ENCODE measurements at regions not wholly inside any gene's neighbourhood (a gene's known extent, or its start where the extent isn't known, plus 50 kb on each side); places are given as distances from the start of the nearest gene placed in this dataset.
A peak's percentile ranks its signal among the peaks of the same experiment; 100 is the strongest.

- Mint-ChIP-seq H3K27ac (no peak overlapping the region), H3K4me3 (no peak overlapping the region), H3K27me3 (ENCODE audit: low read depth) (peaks cover 19% of the 10 kb centered on the region), H3K36me3 (no peaks in the 10 kb centered on the region), H3K9me3 (no peaks in the 10 kb centered on the region), H3K4me1 (peaks cover 30% of the 10 kb centered on the region)
- no peak for TF ChIP-seq CTCF (IDR thresholded peaks at IDR 0.05; ENCODE audit: unreplicated experiment)
- DNase-seq (ENCODE audit: low spot score in 2 of 2, unreplicated experiment in 2 of 2), result peak; percentile 6 to 12
Measured at GRCh38 chr1:53378061-53378460, 50.2 kb upstream of the LRP8 start.

GRCh38 chr1:53378932-53379661, 51.2 kb upstream of the LRP8 start:
- Mint-ChIP-seq H3K27ac (no peak overlapping the region), H3K27me3 (ENCODE audit: low read depth) (peaks cover 26% of the 10 kb centered on the region), H3K4me1 (peaks cover 30% of the 10 kb centered on the region), H3K36me3 (no peaks in the 10 kb centered on the region), H3K9me3 (no peaks in the 10 kb centered on the region), H3K4me3 (no peak overlapping the region)
- no peak for DNase-seq (ENCODE audit: low spot score in 2 of 2, unreplicated experiment in 2 of 2)
- no peak for TF ChIP-seq CTCF (IDR thresholded peaks at IDR 0.05; ENCODE audit: unreplicated experiment)

GRCh38 chr1:53379662-53380002, 51.8 kb upstream of the LRP8 start:
- H3K36me3 Mint-ChIP-seq, result no peaks in the 10 kb centered on the region
- H3K4me1 Mint-ChIP-seq, result peaks cover 30% of the 10 kb centered on the region
- no peak overlapping the region for H3K27ac Mint-ChIP-seq
- peaks cover 26% of the 10 kb centered on the region for H3K27me3 Mint-ChIP-seq (ENCODE audit: low read depth)
- H3K9me3 Mint-ChIP-seq, result no peaks in the 10 kb centered on the region
- TF ChIP-seq CTCF (IDR thresholded peaks at IDR 0.05; ENCODE audit: unreplicated experiment), result no peak
- H3K4me3 Mint-ChIP-seq, result no peak overlapping the region
- DNase-seq (ENCODE audit: low spot score in 2 of 2, unreplicated experiment in 2 of 2), result no peak

GRCh38 chr1:53380296-53380695, 52.4 kb upstream of the LRP8 start:
- Mint-ChIP-seq H3K4me3 (no peak overlapping the region), H3K36me3 (no peaks in the 10 kb centered on the region), H3K27ac (no peak overlapping the region), H3K27me3 (ENCODE audit: low read depth) (peaks cover 26% of the 10 kb centered on the region), H3K4me1 (peaks cover 26% of the 10 kb centered on the region), H3K9me3 (no peaks in the 10 kb centered on the region)
- TF ChIP-seq CTCF (IDR thresholded peaks at IDR 0.05; ENCODE audit: unreplicated experiment), result no peak
- no peak for DNase-seq (ENCODE audit: low spot score in 2 of 2, unreplicated experiment in 2 of 2)

- Mint-ChIP-seq H3K4me3 (no peak overlapping the region), H3K27me3 (ENCODE audit: low read depth) (peaks cover 26% of the 10 kb centered on the region), H3K9me3 (no peaks in the 10 kb centered on the region), H3K4me1 (peaks cover 24% of the 10 kb centered on the region), H3K27ac (no peak overlapping the region), H3K36me3 (no peaks in the 10 kb centered on the region)
- no peak for TF ChIP-seq CTCF (IDR thresholded peaks at IDR 0.05; ENCODE audit: unreplicated experiment)
- no peak for DNase-seq (ENCODE audit: low spot score in 2 of 2, unreplicated experiment in 2 of 2)
Measured at GRCh38 chr1:53381790-53382401, 54.0 kb upstream of the LRP8 start.
